HepG2 (cell line): ENCODE measurements at regions not wholly inside any gene's neighbourhood (a gene's known extent, or its start where the extent isn't known, plus 50 kb on each side); places are given as distances from the start of the nearest gene placed in this dataset.

Source experiments
- ESRRA ChIP-seq: sonication (generic); formaldehyde crosslinking; IDR thresholded peaks from 2 replicates; pipeline ENCODE4 v1.5.1; 2020; ENCODE audit warnings: mild to moderate bottlenecking, low read depth, missing genetic modification reagents
- FOSL2 ChIP-seq: sonication (generic); formaldehyde crosslinking; IDR thresholded peaks from 2 replicates; pipeline ENCODE4 v1.4.0; 2020; ENCODE audit warnings: missing genetic modification reagents
- GATAD2A ChIP-seq: IDR thresholded peaks from 2 replicates; pipeline ENCODE4 v1.6.1; 2016
- HMG20A ChIP-seq: IDR thresholded peaks from 2 replicates; pipeline ENCODE4 v1.6.1; 2016; ENCODE audit warnings: borderline replicate concordance
- HNF4A ChIP-seq: sonication (generic); formaldehyde crosslinking; IDR thresholded peaks from 2 replicates; pipeline ENCODE4 v1.4.0; 2020; ENCODE audit warnings: missing genetic modification reagents
- JUN ChIP-seq: sonication (generic); formaldehyde crosslinking; IDR thresholded peaks from 2 replicates; pipeline ENCODE4 v1.4.0; 2020; ENCODE audit warnings: mild to moderate bottlenecking, missing genetic modification reagents
- KAT2B ChIP-seq: fragments of 150-350 bp; IDR thresholded peaks from 2 replicates; pipeline ENCODE4 v1.6.1; 2014; ENCODE audit warnings: low read depth, low read length, borderline replicate concordance
- KLF16 ChIP-seq, 2 experiments: sonication (generic) in 1 of 2; formaldehyde crosslinking in 1 of 2; IDR thresholded peaks; 2 replicates each; pipeline versions ENCODE4 v1.6.1 to v1.8.0; 2016 to 2023; ENCODE audit warnings: missing genetic modification reagents in 2 of 2, missing compliant biosample characterization in 1 of 2
- MED1 ChIP-seq: sonication (generic); formaldehyde crosslinking; IDR thresholded peaks from 2 replicates; pipeline ENCODE4 v1.4.0; 2020; ENCODE audit warnings: missing genetic modification reagents
- NR2F6 ChIP-seq, 2 experiments: IDR thresholded peaks; 2 replicates each; pipeline ENCODE4 v1.6.1; 2016; ENCODE audit warnings: antibody characterized with exemption in 1 of 2, mild to moderate bottlenecking in 1 of 2
- PBX3 ChIP-seq: sonication (generic); formaldehyde crosslinking; IDR thresholded peaks from 2 replicates; pipeline ENCODE4 v1.8.1; 2023; ENCODE audit warnings: missing genetic modification reagents, inconsistent platforms, borderline replicate concordance
- PPARG ChIP-seq: conservative IDR thresholded peaks from 2 replicates; pipeline ENCODE4 v1.6.1; 2016; ENCODE audit warnings: missing biosample characterization, missing genetic modification reagents
- SAP130 ChIP-seq: IDR thresholded peaks from 2 replicates; pipeline ENCODE4 v1.6.1; 2016; ENCODE audit warnings: low read depth
- SKI ChIP-seq: fragments of 450-650 bp; IDR thresholded peaks from one replicate; pipeline ENCODE4 v1.6.1; 2018; ENCODE audit warnings: mild to moderate bottlenecking; ENCODE audit not compliant: partially characterized antibody
- ZBTB3 ChIP-seq: sonication (generic); formaldehyde crosslinking; IDR thresholded peaks from 2 replicates; pipeline ENCODE4 v1.4.0; 2020; ENCODE audit warnings: low read depth, mild to moderate bottlenecking, moderate library complexity, missing genetic modification reagents, borderline replicate concordance
- ZNF263 ChIP-seq: sonication (generic); formaldehyde crosslinking; IDR thresholded peaks from 2 replicates; pipeline ENCODE4 v1.4.0; 2020; ENCODE audit warnings: missing genetic modification reagents
- ZSCAN31 ChIP-seq: sonication (generic); formaldehyde crosslinking; IDR thresholded peaks from 2 replicates; pipeline ENCODE4 v1.5.0; 2020; ENCODE audit warnings: low read depth, mild to moderate bottlenecking, missing genetic modification reagents
- TF ChIP-seq, protein P1 (sequence below): sonication (generic); formaldehyde crosslinking; IDR thresholded peaks from 2 replicates; pipeline ENCODE4 v1.4.0; 2020; ENCODE audit warnings: mild to moderate bottlenecking, missing genetic modification reagents
- TF ChIP-seq, protein P2 (sequence below): sonication (generic); formaldehyde crosslinking; IDR thresholded peaks from 2 replicates; pipeline ENCODE4 v1.5.0; 2020; ENCODE audit warnings: missing genetic modification reagents, mild to moderate bottlenecking, borderline replicate concordance
- TF ChIP-seq, protein P3 (sequence below): IDR thresholded peaks from 2 replicates; pipeline ENCODE4 v1.4.0; 2020; ENCODE audit warnings: mild to moderate bottlenecking, missing genetic modification reagents

DNA sequence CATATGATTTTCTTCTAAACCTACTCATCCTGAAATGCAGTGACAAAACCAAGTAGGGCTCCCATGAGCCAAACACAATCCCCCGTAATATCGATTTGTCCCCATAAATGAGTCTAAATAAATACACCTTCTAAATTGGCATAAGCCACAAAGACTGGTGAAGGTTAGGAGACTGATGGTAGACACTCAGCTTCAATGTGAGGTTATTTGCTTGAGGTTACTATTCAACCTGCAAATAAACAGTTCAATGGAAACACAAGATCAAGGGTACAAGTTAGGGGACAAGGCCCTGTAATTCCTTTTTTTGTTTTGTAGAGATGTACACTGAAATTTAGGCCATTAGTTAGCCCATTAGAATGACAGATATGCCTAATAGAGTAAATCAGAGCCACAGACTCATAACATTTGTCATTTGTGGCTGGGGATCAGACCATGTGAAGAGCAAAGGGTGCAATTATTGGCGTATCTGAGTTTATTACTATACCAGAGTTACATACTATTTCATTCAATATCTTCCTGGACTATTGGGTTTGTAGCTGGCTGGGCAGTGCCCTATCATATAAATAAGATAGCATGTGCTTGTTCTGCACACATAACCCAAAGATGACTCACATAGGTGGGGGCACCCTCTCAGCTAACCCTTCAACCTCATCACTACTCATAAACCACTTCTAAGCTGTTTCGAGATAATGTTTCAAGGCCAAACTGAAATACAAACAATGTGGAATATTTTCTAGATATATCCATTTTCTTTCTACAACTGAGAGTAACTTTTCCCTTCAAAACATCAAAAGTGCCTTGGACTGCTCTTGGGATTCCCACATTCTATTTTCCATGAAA lies 695.3 kb downstream of the KCNA4 start (continued):
- TF ChIP-seq, protein P1, sequence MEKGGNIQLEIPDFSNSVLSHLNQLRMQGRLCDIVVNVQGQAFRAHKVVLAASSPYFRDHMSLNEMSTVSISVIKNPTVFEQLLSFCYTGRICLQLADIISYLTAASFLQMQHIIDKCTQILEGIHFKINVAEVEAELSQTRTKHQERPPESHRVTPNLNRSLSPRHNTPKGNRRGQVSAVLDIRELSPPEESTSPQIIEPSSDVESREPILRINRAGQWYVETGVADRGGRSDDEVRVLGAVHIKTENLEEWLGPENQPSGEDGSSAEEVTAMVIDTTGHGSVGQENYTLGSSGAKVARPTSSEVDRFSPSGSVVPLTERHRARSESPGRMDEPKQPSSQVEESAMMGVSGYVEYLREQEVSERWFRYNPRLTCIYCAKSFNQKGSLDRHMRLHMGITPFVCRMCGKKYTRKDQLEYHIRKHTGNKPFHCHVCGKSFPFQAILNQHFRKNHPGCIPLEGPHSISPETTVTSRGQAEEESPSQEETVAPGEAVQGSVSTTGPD, result peak; percentile 70; the same call in 1 of the 2 replicates
- TF ChIP-seq KLF16 (CRISPR knock-in tag; IDR thresholded peaks at IDR 0.05) (0 out of 4 replicates have a peak, but pooled peaks of 1 of the 2 experiments have one; percentile 10), ZSCAN31 (CRISPR knock-in tag) (peak; percentile 61; the same call in 1 of the 2 replicates), KAT2B (peak; percentile 55; the same call in 1 of the 2 replicates), ESRRA (peak; percentile 34; the same call in 1 of the 2 replicates), NR2F6 (IDR thresholded peaks at IDR 0.05) (peak; percentile 6; the same call in 1 of the 2 replicates), NR2F6 (CRISPR knock-in tag; IDR thresholded peaks at IDR 0.05) (peak; percentile 21; the same call in 1 of the 2 replicates), MED1 (CRISPR knock-in tag) (peak; percentile 38; the same call in 1 of the 2 replicates), SKI (peak; percentile 14), FOSL2 (CRISPR knock-in tag) (peak; percentile 96), GATAD2A (CRISPR knock-in tag) (peak; percentile 45), JUN (CRISPR knock-in tag) (peak; percentile 35; the same call in 1 of the 2 replicates), PBX3 (CRISPR knock-in tag) (no peak), SAP130 (CRISPR knock-in tag) (peak; percentile 20), HMG20A (CRISPR knock-in tag) (peak; percentile 49; the same call in 1 of the 2 replicates), ZNF263 (CRISPR knock-in tag) (no peak), HNF4A (peak; percentile 63), ZBTB3 (CRISPR knock-in tag) (no peak), PPARG (CRISPR knock-in tag) (0 out of 2 replicates have a peak, but pooled peaks have one; percentile 36)
- TF ChIP-seq, protein P2, sequence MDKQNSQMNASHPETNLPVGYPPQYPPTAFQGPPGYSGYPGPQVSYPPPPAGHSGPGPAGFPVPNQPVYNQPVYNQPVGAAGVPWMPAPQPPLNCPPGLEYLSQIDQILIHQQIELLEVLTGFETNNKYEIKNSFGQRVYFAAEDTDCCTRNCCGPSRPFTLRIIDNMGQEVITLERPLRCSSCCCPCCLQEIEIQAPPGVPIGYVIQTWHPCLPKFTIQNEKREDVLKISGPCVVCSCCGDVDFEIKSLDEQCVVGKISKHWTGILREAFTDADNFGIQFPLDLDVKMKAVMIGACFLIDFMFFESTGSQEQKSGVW, result no peak
- TF ChIP-seq, protein P3, sequence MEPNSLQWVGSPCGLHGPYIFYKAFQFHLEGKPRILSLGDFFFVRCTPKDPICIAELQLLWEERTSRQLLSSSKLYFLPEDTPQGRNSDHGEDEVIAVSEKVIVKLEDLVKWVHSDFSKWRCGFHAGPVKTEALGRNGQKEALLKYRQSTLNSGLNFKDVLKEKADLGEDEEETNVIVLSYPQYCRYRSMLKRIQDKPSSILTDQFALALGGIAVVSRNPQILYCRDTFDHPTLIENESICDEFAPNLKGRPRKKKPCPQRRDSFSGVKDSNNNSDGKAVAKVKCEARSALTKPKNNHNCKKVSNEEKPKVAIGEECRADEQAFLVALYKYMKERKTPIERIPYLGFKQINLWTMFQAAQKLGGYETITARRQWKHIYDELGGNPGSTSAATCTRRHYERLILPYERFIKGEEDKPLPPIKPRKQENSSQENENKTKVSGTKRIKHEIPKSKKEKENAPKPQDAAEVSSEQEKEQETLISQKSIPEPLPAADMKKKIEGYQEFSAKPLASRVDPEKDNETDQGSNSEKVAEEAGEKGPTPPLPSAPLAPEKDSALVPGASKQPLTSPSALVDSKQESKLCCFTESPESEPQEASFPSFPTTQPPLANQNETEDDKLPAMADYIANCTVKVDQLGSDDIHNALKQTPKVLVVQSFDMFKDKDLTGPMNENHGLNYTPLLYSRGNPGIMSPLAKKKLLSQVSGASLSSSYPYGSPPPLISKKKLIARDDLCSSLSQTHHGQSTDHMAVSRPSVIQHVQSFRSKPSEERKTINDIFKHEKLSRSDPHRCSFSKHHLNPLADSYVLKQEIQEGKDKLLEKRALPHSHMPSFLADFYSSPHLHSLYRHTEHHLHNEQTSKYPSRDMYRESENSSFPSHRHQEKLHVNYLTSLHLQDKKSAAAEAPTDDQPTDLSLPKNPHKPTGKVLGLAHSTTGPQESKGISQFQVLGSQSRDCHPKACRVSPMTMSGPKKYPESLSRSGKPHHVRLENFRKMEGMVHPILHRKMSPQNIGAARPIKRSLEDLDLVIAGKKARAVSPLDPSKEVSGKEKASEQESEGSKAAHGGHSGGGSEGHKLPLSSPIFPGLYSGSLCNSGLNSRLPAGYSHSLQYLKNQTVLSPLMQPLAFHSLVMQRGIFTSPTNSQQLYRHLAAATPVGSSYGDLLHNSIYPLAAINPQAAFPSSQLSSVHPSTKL (CRISPR knock-in tag), result peak; percentile 62
